Limb (tissue), 2 donors: ENCODE measurements at regions not wholly inside any gene's neighbourhood (a gene's known extent, or its start where the extent isn't known, plus 50 kb on each side); places are given as distances from the start of the nearest gene placed in this dataset.

Source experiments
- DNase-seq, 2 donors: peaks; one replicate each; pipeline ENCODE4 v3.0.0-alpha.2; 2016; ENCODE audit errors: extremely low spot score in 2 of 2

- no peak for DNase-seq
Measured at GRCh38 chr6:134373993-134374392, 56.1 kb upstream of the SGK1 start.

GRCh38 chr6:134373282-134373922 is 55.5 kb upstream of the SGK1 start:
- DNase-seq = no peak

- no peak for DNase-seq
Measured at GRCh38 chr6:134372603-134373281, 54.8 kb upstream of the SGK1 start.

- no peak for DNase-seq
Measured at GRCh38 chr6:134368670-134369069, 50.8 kb upstream of the SGK1 start.
